Progenitor cell of endocrine pancreas (in vitro differentiated cells): ENCODE measurements at regions not wholly inside any gene's neighbourhood (a gene's known extent, or its start where the extent isn't known, plus 50 kb on each side); places are given as distances from the start of the nearest gene placed in this dataset.

Source experiments
- DNase-seq: peaks from one replicate; pipeline ENCODE4 v3.0.0; 2021; ENCODE audit warnings: low spot score; ENCODE audit not compliant: unreplicated experiment
- H3K27ac Mint-ChIP-seq: 2 replicates; pipeline ENCODE4 v1.8.0; 2021; ENCODE audit warnings: mild to moderate bottlenecking, moderate library complexity, mixed read lengths
- H3K27me3 Mint-ChIP-seq: 2 replicates; pipeline ENCODE4 v1.8.0; 2021; ENCODE audit warnings: mixed read lengths
- H3K36me3 Mint-ChIP-seq: 2 replicates; pipeline ENCODE4 v1.8.0; 2022; ENCODE audit warnings: mixed read lengths; ENCODE audit not compliant: insufficient read depth
- H3K4me1 Mint-ChIP-seq: 2 replicates; pipeline ENCODE4 v1.8.0; 2021; ENCODE audit warnings: low read depth, mixed read lengths
- H3K4me3 Mint-ChIP-seq: 2 replicates; pipeline ENCODE4 v1.8.0; 2021; ENCODE audit warnings: low read depth, mild to moderate bottlenecking, moderate library complexity, mixed read lengths
- H3K9me3 Mint-ChIP-seq: 2 replicates; pipeline ENCODE4 v1.8.0; 2021; ENCODE audit warnings: low read depth, mixed read lengths
- CTCF ChIP-seq: fragments of 200-600 bp; sonication (generic); IDR thresholded peaks from one replicate; pipeline ENCODE4 v1.5.0; 2021; ENCODE audit warnings: antibody characterized with exemption, mild to moderate bottlenecking; ENCODE audit not compliant: unreplicated experiment

- Mint-ChIP-seq H3K27me3 (no peaks in the 10 kb centered on the region), H3K4me1 (no peaks in the 10 kb centered on the region), H3K9me3 (no peaks in the 10 kb centered on the region), H3K36me3 (no peaks in the 10 kb centered on the region), H3K27ac (no peak overlapping the region), H3K4me3 (no peak overlapping the region)
- TF ChIP-seq CTCF = no peak
- no peak for DNase-seq
Observed at GRCh38 chr5:68749077-68749476, 344.7 kb upstream of the SLC30A5 start.

GRCh38 chr5:68749631-68750030 lies 344.2 kb upstream of the SLC30A5 start:
- Mint-ChIP-seq H3K4me3 (no peak overlapping the region), H3K27ac (no peak overlapping the region), H3K9me3 (no peaks in the 10 kb centered on the region), H3K4me1 (no peaks in the 10 kb centered on the region), H3K27me3 (no peaks in the 10 kb centered on the region), H3K36me3 (no peaks in the 10 kb centered on the region)
- no peak for TF ChIP-seq CTCF
- no peak for DNase-seq

DNA sequence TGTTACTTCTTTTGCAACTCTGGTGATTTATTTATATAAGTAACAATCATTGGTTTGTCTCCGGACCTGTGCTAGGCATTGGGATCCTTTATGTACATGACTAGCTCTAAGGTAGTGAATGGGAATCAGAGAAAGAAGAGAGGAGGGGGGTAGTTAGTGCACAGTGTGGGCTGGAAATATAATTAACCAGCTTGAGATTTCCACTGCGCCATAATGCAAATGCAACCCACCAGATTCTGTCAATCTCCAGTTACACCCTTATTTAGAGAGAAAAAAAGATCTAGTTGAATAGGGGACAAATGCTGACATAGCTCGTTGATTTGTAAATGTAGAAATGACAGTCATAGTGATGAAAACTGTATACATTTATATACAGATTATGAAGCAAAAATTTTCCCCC lies 342.2 kb upstream of the SLC30A5 start:
- DNase-seq = no peak
- TF ChIP-seq CTCF = no peak
- H3K4me3 Mint-ChIP-seq = no peak overlapping the region
- no peak overlapping the region for H3K27ac Mint-ChIP-seq
- no peaks in the 10 kb centered on the region for H3K9me3 Mint-ChIP-seq
- peaks cover 3% of the 10 kb centered on the region for H3K27me3 Mint-ChIP-seq
- no peaks in the 10 kb centered on the region for H3K36me3 Mint-ChIP-seq
- H3K4me1 Mint-ChIP-seq = no peaks in the 10 kb centered on the region

- TF ChIP-seq CTCF = no peak
Observed at GRCh38 chr5:68754536-68754935, 339.3 kb upstream of the SLC30A5 start.

GRCh38 chr5:68755293-68755692 lies 338.5 kb upstream of the SLC30A5 start:
- Mint-ChIP-seq H3K9me3 (no peaks in the 10 kb centered on the region), H3K4me3 (no peak overlapping the region), H3K36me3 (no peaks in the 10 kb centered on the region), H3K27ac (no peak overlapping the region), H3K27me3 (peaks cover 6% of the 10 kb centered on the region), H3K4me1 (no peaks in the 10 kb centered on the region)
- DNase-seq = no peak
- no peak for TF ChIP-seq CTCF

More at GRCh38 chr5:68754536-68754935, 339.3 kb upstream of the SLC30A5 start:
- Mint-ChIP-seq H3K4me1 (no peaks in the 10 kb centered on the region), H3K9me3 (no peaks in the 10 kb centered on the region), H3K27me3 (peaks cover 6% of the 10 kb centered on the region), H3K27ac (no peak overlapping the region), H3K36me3 (no peaks in the 10 kb centered on the region), H3K4me3 (no peak overlapping the region)
- no peak for DNase-seq
